HL-60/S4 (cell line): ENCODE measurements at regions not wholly inside any gene's neighbourhood (a gene's known extent, or its start where the extent isn't known, plus 50 kb on each side); places are given as distances from the start of the nearest gene placed in this dataset.

Experiments
- in situ Hi-C: fragments of 300-500 bp; cut with MboI; formaldehyde crosslinking; loops from 2 replicates; pipeline ENCODE4 v1.14.3; 2022; ENCODE audit warnings: low sequenced_read_pairs

DNA sequence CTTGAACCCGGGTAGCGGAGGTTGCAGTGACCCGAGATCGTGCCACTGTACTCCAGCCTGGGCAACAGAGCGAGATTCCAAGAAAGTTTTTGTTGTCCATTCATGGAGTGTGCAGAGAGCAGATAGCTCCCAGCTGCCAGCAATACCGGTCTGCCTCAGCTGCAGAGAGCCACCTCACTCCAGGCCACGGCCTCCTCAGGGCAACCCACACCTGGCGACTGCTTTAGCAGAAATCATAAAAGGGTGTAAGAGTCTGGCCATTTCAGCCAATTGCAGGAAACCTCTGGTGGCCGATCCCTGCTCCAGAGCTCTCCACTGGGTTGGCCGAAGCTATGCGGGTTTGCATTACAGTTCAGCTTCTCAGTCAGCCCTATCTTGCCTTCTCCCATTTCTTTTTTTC is 227.4 kb upstream of the BCOR start:
- in situ Hi-C loops = no loop called here

GRCh38 chrX:40323977-40324376 is 226.2 kb upstream of the BCOR start:
- in situ Hi-C loops = no loop called here

DNA sequence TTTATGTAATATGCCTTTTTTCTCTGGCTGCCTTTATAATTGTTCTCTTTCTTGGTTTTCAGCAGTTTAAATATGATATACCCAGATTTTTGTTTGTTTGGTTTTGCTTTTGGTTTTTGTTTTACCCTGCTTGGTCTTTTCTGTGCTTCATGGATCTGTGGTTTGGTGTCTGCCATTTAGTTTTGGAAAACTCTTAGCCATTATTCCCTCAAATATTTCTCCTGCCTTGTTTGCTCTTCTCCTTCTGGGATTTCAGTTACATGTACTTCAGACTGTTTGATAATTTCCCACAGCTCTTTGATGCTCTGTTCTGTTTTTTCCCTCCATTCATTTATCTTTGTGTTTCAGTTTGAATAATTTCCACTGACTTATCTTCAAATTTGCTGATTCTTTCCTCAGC is 223.1 kb upstream of the BCOR start:
- in situ Hi-C loops = no loop called here

DNA sequence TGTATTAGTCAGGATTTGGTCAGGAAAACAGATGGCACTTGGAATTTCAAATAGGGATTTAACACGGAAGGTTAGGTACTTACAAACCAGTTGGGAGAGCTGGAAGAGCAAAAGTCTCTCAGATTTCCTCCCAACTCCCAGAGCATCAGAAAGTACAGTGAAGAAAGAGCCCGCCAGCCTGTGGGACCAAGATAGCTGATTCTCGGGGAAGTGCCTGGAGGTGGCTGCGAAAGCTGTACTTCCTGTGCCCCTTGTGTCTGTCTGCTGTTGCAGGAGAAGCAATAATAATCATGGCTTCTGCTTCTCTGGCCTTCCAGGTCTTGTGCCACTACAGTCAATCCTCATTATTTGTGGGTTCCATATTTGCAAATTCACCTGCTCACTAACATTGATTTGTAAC is 221.0 kb upstream of the BCOR start:
- in situ Hi-C loops = no loop called here

DNA sequence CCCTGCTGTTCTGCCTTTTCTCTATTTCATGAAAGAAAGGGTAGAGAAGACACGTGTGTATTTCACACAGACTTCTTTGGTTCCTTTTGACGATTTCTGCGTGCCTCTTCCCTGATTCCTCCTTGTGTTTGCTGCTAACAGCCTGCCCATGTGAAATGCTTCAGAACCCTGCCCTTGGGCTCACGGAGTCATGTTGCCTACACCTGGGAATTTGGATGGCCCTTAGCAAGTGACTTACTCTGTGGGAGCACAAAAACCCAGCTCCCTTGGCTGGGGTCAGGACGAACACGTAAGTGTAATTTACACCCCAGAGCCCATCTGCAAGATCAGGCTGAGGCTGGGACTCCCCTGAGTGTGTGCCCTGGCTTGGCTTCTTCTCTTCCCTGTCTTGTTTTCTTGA is 220.3 kb upstream of the BCOR start:
- in situ Hi-C loops = no loop called here

DNA sequence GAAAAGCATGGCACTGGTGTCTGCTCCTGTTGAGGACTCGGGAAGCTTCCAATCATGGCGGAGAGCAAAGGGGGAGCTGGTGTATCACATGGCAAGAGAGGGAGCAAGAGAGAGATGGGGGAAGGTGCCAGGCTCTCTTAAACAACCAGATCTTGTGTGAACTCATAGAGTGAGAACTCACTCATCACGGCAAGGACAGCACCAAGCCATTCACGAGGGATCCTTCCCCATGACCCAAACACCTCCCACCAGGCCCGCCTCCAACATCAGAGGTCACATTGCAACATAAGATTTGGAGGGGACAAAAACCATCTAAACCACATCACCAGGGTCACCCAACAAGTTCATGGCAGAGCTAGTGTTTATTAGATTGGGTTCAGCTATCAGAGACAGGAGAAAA is 218.7 kb upstream of the BCOR start:
- in situ Hi-C loops = no loop called here

DNA sequence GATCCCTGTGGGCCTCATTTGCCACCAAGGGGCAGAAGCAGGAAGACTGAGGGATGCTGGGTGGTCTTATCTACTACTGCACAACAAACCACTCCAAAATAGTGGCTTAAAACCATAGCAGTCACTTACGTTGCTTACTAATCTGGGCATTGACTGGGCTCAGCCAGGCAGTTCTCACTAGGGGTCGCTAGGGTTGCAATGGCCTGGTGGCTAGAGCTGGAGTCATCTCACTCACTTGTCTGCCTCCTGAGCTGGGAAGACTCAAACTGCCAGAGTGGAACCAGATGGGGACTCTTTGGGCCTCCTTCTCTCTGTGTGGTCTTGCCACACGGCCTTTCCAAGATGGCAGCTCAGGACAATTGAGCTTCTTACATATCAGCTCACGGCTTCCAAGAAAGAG is 216.3 kb upstream of the BCOR start:
- in situ Hi-C loops = no loop called here

- in situ Hi-C loops = no loop called here
Measured at GRCh38 chrX:40313269-40313668, 215.5 kb upstream of the BCOR start.

DNA sequence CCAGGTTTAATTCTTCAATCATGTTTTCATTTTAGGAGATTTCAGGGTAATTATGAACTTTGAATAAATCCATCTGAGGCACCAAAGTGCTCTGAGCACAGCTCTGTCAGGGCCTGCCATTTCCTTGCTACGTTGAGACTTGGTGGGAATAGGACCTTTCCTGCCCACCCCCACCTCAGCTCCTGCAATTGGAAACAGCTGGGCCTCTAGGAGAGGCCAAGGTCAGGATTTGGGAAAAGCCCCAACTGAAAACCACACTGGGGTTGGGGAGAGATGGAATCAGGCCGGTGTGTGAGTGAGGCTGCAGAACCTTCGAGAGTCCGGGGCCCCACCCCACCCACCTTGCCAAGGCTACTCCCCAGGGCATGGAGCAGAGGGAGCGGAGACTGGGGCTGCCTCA is 212.7 kb upstream of the BCOR start:
- in situ Hi-C loops = no loop called here

- in situ Hi-C loops = no loop called here
Measured at GRCh38 chrX:40310016-40310415, 212.3 kb upstream of the BCOR start.

GRCh38 chrX:40307871-40308270 is 210.1 kb upstream of the BCOR start:
- in situ Hi-C loops = no loop called here

- in situ Hi-C loops = no loop called here
Measured at GRCh38 chrX:40304115-40304514, 206.4 kb upstream of the BCOR start.

GRCh38 chrX:40303256-40304077 is 205.7 kb upstream of the BCOR start:
- in situ Hi-C loops = no loop called here

- in situ Hi-C loops = no loop called here
Measured at GRCh38 chrX:40300286-40300890, 202.6 kb upstream of the BCOR start.

DNA sequence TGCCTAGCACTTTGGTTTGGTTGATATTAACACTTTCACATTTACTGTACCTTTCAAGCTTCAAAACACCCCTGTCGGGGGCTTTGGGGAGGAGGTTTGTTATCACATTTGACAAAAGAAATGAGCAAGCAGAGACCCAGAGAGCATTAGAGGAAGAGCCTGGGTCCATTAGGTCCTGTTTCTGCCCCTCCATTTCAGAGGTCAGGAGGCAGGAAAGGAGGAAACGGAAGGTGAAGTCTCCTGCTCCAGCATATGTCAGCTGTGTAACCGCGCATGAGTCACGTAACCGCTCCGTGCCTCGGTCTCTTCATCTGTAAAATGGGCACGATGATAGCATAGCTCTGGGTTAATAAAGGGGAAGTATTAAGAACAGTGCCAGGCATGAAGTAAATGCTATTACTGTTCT is 201.9 kb upstream of the BCOR start:
- in situ Hi-C loops = no loop called here

DNA sequence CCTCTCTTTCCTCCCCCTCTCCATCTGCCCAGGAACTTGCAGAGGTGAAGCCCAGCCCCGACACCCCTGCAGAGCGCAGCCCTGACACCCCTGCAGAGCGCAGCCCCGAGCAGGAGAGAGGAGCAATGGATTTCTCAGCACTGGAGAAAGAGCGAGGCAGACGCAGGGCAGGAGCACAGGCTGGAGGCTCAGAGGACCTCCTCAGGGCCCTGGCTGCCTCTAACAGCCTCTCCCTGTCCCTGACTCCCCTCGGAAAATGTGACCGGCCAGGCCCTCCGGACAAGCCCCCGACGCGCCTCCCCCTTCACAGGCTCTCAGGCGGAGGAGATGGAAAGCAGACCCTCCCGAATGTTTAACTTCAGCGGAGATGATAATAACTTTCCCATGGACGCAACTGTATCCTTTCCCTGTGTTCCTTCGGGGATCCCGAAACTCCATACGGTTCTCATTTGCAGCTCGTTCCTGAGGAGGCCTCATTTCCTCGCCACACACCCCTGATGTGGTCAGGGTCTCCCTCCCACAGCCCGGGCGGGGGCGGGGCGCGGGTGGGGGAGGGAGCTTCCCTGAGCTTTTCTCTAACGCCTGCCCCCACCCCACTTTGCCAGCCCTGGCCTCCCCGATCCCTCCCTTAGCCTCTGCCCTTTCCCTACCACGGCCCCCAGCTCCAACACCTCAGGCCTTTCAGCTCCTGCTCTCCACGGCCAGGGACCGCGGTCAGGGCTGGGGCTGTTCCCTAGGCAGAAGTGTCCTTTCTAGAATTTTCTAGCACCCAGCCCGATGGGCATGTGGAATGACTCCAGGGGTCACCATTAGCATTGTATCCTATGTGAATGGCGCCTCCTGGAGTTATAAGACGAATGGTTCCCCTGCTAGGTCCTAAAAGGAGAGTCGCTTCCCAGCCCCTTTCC is 201.1 kb upstream of the BCOR start:
- in situ Hi-C loops = no loop called here

GRCh38 chrX:40298069-40298468 is 200.3 kb upstream of the BCOR start:
- in situ Hi-C loops = no loop called here

DNA sequence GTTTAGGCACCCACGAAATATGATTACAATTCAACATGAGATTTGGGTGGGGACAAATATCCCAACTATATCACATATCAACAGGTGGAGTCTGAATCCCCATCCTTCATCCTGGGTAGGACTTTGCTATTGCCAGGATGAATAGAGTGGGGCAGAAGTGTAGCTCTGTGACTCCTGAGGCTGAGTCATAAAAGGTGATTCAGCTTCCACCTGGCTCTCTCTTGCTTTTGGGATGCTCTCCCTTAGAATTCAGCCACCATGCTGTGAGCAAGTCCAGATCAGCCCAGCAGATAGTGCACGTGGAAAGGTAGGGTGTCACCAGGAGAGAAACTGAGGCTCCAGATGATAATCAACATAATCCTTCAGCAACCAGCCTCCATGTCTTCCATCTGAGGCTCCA is 193.8 kb upstream of the BCOR start:
- in situ Hi-C loops = no loop called here

GRCh38 chrX:40290517-40290916 is 192.8 kb upstream of the BCOR start:
- in situ Hi-C loops = no loop called here

GRCh38 chrX:40285876-40286275 is 188.1 kb upstream of the BCOR start:
- in situ Hi-C loops = no loop called here

GRCh38 chrX:40284852-40285251 is 187.1 kb upstream of the BCOR start:
- in situ Hi-C loops = no loop called here

- in situ Hi-C loops = no loop called here
Measured at GRCh38 chrX:40283981-40284380, 186.2 kb upstream of the BCOR start.
